ENCODE measurements at regions not wholly inside any gene's neighbourhood (a gene's known extent, or its start where the extent isn't known, plus 50 kb on each side); places are given as distances from the start of the nearest gene placed in this dataset.

DNA sequence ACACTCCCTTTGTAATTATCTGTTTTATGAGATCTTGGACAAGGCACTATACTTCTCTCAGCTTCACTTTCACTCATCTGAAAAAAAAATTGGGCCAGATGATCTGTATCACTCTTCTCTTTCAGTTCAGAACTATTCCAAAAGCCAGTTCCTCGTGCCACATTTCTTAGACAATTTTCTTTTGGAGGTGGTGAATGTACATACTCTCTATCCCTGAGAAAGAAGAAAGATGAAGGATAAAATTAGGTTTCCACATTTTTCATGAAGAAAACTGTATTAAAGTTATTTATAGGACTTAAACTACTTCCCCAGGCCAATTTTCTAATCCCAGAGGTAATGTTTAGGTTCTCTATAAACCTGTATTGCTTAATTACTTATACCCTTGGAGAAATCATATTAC is 171.6 kb downstream of the SLC6A15 start:
- H3K4me1 ChIP-seq, result no peaks in the 10 kb centered on the region
- no peaks in the 10 kb centered on the region for H3K27me3 ChIP-seq
- DNase-seq (ENCODE audit: low spot score in 2 of 2), result no peak
- H3K4me3 ChIP-seq, result no peak overlapping the region
- no peaks in the 10 kb centered on the region for H3K36me3 ChIP-seq
- no peak for TF ChIP-seq POLR2AphosphoS5 (IDR thresholded peaks at IDR 0.05)
- no peak for TF ChIP-seq EP300 (IDR thresholded peaks at IDR 0.05)
- no peak for TF ChIP-seq POLR2A (IDR thresholded peaks at IDR 0.05)
- TF ChIP-seq, protein P1, sequence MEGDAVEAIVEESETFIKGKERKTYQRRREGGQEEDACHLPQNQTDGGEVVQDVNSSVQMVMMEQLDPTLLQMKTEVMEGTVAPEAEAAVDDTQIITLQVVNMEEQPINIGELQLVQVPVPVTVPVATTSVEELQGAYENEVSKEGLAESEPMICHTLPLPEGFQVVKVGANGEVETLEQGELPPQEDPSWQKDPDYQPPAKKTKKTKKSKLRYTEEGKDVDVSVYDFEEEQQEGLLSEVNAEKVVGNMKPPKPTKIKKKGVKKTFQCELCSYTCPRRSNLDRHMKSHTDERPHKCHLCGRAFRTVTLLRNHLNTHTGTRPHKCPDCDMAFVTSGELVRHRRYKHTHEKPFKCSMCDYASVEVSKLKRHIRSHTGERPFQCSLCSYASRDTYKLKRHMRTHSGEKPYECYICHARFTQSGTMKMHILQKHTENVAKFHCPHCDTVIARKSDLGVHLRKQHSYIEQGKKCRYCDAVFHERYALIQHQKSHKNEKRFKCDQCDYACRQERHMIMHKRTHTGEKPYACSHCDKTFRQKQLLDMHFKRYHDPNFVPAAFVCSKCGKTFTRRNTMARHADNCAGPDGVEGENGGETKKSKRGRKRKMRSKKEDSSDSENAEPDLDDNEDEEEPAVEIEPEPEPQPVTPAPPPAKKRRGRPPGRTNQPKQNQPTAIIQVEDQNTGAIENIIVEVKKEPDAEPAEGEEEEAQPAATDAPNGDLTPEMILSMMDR (IDR thresholded peaks at IDR 0.05), result no peak
- no peak overlapping the region for H3K27ac ChIP-seq
- WGBS, result 22% methylated on average over 1 of the region's 1 CpG
- no peaks in the 10 kb centered on the region for H3K9me3 ChIP-seq

GRCh38 chr12:84740602-84741001 is 172.0 kb downstream of the SLC6A15 start:
- Histone ChIP-seq H3K4me1 (no peaks in the 10 kb centered on the region), H3K36me3 (no peaks in the 10 kb centered on the region), H3K4me3 (no peak overlapping the region), H3K27ac (no peak overlapping the region), H3K27me3 (no peaks in the 10 kb centered on the region), H3K9me3 (no peaks in the 10 kb centered on the region)
- TF ChIP-seq POLR2AphosphoS5 (IDR thresholded peaks at IDR 0.05), result no peak
- 63% methylated on average over 3 of the region's 3 CpGs for WGBS
- no peak for DNase-seq (ENCODE audit: low spot score in 2 of 2)

DNA sequence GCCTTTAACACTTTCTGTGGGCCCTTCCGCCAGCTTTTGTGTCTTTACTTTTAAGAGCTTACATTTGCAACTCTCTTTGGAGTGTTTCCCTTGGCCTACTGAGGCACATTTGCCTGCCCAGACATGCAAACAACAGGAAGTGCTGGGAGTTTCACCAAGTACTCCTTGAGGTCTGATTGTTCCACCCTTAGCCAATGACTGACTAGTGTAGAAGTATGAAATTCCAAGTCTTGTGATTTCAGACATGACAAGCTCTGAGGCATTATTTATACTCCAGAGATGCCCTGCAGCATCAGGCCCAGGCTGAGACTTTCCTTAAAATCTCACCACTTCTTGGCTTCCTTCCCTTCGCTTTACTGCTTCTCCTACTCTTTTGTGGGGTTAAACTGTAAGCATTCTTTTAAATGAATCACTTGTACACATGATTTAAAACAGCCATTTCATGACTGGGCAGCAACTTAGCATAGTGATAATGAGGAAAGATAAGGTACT is 174.1 kb downstream of the SLC6A15 start:
- Histone ChIP-seq H3K4me1 (no peaks in the 10 kb centered on the region), H3K4me3 (no peak overlapping the region), H3K9me3 (no peaks in the 10 kb centered on the region), H3K27ac (no peak overlapping the region), H3K36me3 (no peaks in the 10 kb centered on the region), H3K27me3 (no peaks in the 10 kb centered on the region)
- no peak for DNase-seq (ENCODE audit: low spot score in 2 of 2)
- no peak for TF ChIP-seq POLR2A (IDR thresholded peaks at IDR 0.05)
- no peak for TF ChIP-seq EP300 (IDR thresholded peaks at IDR 0.05)
- TF ChIP-seq, protein P1 (IDR thresholded peaks at IDR 0.05), result no peak
- no peak for TF ChIP-seq POLR2AphosphoS5 (IDR thresholded peaks at IDR 0.05)
- 57% methylated on average over 2 of the region's 2 CpGs for WGBS

GRCh38 chr12:84732828-84733340 is 179.7 kb downstream of the SLC6A15 start:
- Histone ChIP-seq H3K27me3 (no peaks in the 10 kb centered on the region), H3K4me3 (no peak overlapping the region), H3K4me1 (no peaks in the 10 kb centered on the region), H3K36me3 (no peaks in the 10 kb centered on the region), H3K9me3 (no peaks in the 10 kb centered on the region), H3K27ac (no peak overlapping the region)
- no peak for TF ChIP-seq POLR2AphosphoS5 (IDR thresholded peaks at IDR 0.05)
- TF ChIP-seq, protein P1 (IDR thresholded peaks at IDR 0.05), result no peak
- DNase-seq (ENCODE audit: low spot score in 2 of 2), result no peak
- 79% methylated on average over 2 of the region's 2 CpGs for WGBS

GRCh38 chr12:84730561-84731162 is 181.9 kb downstream of the SLC6A15 start:
- H3K27me3 ChIP-seq, result no peaks in the 10 kb centered on the region
- no peak for TF ChIP-seq POLR2A (IDR thresholded peaks at IDR 0.05)
- TF ChIP-seq POLR2AphosphoS5 (IDR thresholded peaks at IDR 0.05), result no peak
- no peak for TF ChIP-seq EP300 (IDR thresholded peaks at IDR 0.05)
- TF ChIP-seq, protein P1 (IDR thresholded peaks at IDR 0.05), result no peak
- no peak for DNase-seq (ENCODE audit: low spot score in 2 of 2)
- no peaks in the 10 kb centered on the region for H3K9me3 ChIP-seq
- H3K4me1 ChIP-seq, result no peaks in the 10 kb centered on the region
- H3K27ac ChIP-seq, result no peak overlapping the region
- no peak overlapping the region for H3K4me3 ChIP-seq
- H3K36me3 ChIP-seq, result no peaks in the 10 kb centered on the region
- 79% methylated on average over 3 of the region's 3 CpGs for WGBS

DNA sequence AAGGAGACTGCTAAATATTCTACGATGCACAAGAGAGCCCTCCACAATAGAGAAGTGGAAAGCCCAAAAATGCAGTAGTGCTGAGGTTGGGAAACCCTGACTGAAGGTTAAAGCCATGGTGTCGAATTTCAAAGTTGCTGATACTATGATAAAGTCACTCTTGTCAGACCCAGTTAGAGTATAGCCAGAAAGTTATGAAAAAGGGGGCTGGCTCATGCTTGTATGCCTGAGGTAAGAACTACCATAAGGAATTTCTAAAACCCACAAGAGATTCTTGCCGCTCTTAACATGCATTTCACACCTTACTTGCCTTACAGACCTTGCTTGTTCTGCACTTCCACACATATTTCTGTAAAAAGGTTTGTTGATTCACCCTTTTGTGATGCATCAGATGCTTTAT is 184.6 kb downstream of the SLC6A15 start:
- TF ChIP-seq, protein P1 (IDR thresholded peaks at IDR 0.05), result no peak
- TF ChIP-seq POLR2A (IDR thresholded peaks at IDR 0.05), result no peak
- no peak for TF ChIP-seq EP300 (IDR thresholded peaks at IDR 0.05)
- TF ChIP-seq POLR2AphosphoS5 (IDR thresholded peaks at IDR 0.05), result no peak

More for the DNA sequence above, 184.6 kb downstream of the SLC6A15 start:
- Histone ChIP-seq H3K36me3 (no peaks in the 10 kb centered on the region), H3K27me3 (no peaks in the 10 kb centered on the region), H3K4me1 (no peaks in the 10 kb centered on the region), H3K4me3 (no peak overlapping the region), H3K9me3 (no peaks in the 10 kb centered on the region), H3K27ac (no peak overlapping the region)
- DNase-seq (ENCODE audit: low spot score in 2 of 2), result no peak
- WGBS, result 48% methylated on average over 3 of the region's 3 CpGs
